GM18517 (cell line): ENCODE measurements at regions not wholly inside any gene's neighbourhood (a gene's known extent, or its start where the extent isn't known, plus 50 kb on each side); places are given as distances from the start of the nearest gene placed in this dataset.

ENCODE experiments used
- ATAC-seq: cut with Tn5 transposase; IDR thresholded peaks from one replicate; pipeline ENCODE4 v1.9.1; 2021; ENCODE audit warnings: mild to moderate bottlenecking, moderate library complexity; ENCODE audit not compliant: unreplicated experiment

DNA sequence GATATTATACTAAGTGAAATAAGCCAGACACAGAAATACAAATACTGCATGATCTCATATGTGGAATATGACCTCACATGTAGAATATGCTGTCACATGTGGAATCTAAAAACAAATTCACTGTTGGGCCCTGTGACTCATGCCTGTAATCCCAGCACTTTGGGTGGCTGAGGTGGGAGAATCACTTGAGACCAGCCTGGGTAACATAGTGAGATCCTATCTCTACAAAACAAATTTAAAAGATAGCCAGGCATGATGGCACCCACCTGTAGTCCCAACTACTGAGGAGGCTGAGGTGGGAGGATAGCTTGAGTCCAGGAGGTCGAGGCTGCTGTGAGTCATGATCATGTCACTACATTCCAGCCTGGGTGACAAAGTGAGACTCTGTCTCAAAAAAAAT lies 160.3 kb downstream of the PTEN start:
- no peak for ATAC-seq

GRCh38 chr10:88026031-88026430 lies 162.6 kb downstream of the PTEN start:
- ATAC-seq: no peak

- ATAC-seq: no peak
Observed at GRCh38 chr10:88027570-88027969, 164.1 kb downstream of the PTEN start.

GRCh38 chr10:88028072-88028471 lies 164.6 kb downstream of the PTEN start:
- no peak for ATAC-seq

DNA sequence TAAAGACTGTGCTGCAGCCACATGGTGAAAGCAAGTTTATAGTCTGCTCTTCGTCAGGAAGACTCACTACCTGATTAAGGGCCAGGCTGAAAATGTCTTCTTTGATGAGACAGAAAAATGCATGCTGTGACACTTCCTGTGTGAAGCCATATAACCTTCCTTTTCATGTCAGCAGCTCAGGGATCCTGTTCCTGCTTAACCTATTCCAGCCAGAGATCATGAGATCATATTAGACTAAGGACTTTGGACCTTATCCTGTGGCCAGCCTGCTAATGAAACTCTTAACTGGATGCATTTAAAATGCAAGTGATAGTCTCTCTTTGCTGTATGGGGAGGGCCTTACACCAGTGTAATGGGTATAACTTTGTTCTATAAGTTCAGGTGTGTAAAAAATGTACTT lies 165.2 kb downstream of the PTEN start:
- ATAC-seq: no peak

- no peak for ATAC-seq
Observed at GRCh38 chr10:88032566-88032965, 169.1 kb downstream of the PTEN start.

GRCh38 chr10:88033385-88033784 lies 170.0 kb downstream of the PTEN start:
- no peak for ATAC-seq

DNA sequence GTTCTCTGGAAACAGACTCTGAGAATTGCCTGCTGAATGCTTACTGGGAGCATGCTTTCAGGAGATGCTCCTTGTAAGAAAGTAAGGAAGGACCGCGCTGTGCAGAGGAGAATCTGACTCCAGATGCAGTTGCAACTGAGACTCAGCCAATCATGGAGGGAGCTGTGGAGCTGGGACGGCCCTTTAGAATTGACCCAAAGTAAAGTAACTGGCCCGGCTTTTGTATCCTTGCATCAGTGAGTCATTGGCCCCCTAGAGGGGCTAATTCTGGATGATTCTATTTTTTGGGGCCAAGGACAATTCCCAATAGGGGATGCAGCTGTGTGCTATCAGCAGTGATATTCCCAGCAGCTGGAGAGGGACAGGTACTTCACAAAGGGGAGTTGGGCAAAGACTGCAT lies 170.4 kb downstream of the PTEN start:
- ATAC-seq: no peak

- no peak for ATAC-seq
Observed at GRCh38 chr10:88036126-88036525, 172.7 kb downstream of the PTEN start.

GRCh38 chr10:88037623-88038022 lies 174.2 kb downstream of the PTEN start:
- no peak for ATAC-seq

- ATAC-seq: no peak
Observed at GRCh38 chr10:88038268-88038667, 174.8 kb downstream of the PTEN start.

GRCh38 chr10:88039496-88040200 lies 176.2 kb downstream of the PTEN start:
- no peak for ATAC-seq

DNA sequence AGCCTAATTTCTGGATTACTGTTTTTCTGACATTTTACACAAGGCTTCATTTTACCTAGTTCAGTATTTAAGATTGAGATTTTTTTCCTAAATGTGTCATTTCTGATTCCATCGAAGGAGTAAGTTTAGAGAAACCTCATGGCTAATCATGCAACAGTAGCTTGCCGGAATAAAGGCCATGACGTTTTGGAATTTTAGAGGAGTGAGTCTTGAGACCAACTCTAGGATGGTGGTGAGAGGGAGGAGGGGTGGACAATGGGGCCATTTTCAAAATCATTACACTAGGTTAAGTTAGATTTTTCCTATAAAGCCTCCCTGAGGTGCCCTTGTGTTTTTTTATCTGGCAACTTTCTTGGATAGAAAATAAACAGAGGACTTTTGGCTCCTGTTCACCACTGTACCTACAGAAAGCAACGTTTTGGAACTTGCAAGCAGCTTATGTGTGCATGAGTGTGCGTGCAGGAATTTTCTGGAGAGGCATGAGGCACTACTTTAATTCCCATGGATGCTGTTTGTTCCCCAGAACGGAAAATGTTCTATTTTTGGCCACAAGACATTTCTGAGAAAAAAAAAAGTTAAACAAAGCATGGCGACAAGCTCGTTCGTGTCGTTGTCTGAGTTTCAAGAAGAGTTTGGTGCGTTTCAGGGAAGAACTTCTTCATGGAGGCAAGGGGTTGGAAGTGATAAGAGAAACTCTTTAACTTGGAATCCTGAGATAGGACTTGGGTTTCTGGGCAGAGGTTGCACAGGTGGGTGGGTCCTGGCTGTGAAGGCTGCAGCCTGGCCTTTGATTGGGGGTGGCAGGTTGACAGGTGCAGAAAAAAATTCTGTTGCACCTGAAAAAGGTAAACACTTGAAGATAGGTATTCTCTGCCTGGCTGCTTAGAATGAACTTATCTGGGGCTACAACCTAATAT lies 178.1 kb downstream of the PTEN start:
- ATAC-seq: no peak

- ATAC-seq: no peak
Observed at GRCh38 chr10:88042160-88043100, 179.0 kb downstream of the PTEN start.

- no peak for ATAC-seq
Observed at GRCh38 chr10:88045096-88045495, 181.7 kb downstream of the PTEN start.

DNA sequence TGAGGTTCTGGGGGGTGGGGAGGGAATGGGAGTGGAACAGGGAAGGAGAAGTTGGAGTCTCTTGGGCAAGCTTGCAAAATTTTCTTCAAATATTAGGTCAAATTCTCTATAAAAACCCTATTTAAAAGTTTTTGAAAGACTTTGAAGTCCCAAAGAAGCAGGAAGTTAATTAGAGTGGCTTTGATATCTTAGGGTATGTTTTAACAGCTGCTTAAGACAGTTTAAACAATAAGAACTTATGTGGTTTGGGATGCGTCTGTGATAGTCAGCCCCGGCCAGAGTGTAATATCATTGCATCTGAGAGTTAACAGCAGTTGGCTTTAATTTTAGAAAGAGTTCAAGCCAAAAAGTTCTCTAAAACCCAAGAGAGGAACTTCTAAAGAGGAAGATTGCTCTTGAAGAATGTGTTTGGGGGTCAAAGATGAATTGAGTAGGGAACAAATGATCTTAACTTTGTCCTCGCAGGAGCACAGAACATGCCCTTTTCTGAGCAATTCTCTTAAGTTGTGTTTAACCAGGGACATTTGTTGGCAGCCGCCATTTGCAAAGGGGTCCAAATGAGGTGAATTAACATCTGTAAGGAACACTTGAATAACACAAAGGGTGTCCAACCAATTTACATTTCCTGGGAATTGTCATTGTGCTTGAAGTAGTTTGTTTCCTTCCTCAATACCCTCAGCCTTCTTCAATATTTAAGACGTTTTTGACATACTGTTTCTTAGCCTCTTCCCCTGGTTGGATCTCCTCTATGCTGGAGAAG lies 182.4 kb downstream of the PTEN start:
- ATAC-seq: no peak

GRCh38 chr10:88047579-88047978 lies 184.2 kb downstream of the PTEN start:
- ATAC-seq: no peak

DNA sequence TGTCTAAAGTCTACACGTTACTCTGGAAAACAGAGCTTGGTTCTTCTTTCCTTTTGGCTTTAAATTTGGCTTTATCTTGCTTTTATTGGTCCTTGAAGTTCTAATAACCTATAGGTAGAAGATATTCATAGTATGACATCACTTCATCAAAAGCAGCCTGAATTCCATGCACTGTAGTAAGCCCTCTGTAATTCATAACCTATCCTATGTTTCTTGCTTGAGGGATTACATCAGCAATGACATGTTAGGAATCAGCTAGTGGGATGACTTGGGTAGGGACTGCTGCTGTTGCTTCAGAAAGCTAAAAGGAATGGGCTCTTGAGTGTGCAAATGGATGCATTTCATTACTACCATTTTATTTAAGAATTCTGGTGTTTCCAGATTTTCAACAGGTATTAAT lies 184.9 kb downstream of the PTEN start:
- no peak for ATAC-seq

DNA sequence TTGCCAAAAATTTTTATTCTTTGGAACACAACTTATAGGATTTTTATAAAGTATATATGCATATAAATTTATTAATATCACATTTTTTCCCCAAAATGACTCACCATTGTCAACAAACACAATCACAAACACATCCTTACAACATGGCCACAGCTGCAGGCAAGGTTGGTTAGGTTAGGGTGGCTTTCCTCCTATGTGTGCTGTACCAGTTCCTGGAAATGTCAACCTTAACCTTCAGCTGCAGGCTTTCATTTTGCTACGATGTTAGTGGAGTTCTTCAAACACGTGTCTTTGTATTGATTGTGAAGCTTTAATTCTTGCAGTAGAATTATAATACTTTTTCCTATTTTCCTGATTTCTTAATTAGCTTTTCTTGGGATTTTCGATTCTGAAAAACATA lies 185.8 kb downstream of the PTEN start:
- ATAC-seq: no peak

DNA sequence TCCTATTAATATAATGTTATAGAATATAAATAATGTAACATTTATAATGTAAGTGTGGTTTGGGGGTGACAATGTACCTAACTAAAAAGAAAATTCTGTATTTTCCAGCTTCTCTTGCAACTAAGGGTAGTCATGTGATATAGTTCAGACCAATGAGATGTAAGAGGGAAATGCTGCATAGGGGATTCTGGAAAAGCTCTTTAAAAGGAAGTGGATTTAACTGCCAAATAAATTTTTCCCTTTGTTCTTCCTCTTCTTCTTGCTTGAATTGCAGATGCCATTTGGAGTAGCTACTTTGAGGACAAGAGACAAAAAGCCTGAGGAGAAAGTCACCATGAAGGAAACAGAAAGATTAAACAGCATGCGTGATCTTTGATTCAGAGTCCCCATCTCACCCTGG lies 194.3 kb downstream of the PTEN start:
- no peak for ATAC-seq
